ENCODE measurements at regions not wholly inside any gene's neighbourhood (a gene's known extent, or its start where the extent isn't known, plus 50 kb on each side); places are given as distances from the start of the nearest gene placed in this dataset.

- no peak for DNase-seq
These were observed 504.3 kb downstream of the ARHGEF28 start for GRCh38 chr5:74130155-74130897.

DNA sequence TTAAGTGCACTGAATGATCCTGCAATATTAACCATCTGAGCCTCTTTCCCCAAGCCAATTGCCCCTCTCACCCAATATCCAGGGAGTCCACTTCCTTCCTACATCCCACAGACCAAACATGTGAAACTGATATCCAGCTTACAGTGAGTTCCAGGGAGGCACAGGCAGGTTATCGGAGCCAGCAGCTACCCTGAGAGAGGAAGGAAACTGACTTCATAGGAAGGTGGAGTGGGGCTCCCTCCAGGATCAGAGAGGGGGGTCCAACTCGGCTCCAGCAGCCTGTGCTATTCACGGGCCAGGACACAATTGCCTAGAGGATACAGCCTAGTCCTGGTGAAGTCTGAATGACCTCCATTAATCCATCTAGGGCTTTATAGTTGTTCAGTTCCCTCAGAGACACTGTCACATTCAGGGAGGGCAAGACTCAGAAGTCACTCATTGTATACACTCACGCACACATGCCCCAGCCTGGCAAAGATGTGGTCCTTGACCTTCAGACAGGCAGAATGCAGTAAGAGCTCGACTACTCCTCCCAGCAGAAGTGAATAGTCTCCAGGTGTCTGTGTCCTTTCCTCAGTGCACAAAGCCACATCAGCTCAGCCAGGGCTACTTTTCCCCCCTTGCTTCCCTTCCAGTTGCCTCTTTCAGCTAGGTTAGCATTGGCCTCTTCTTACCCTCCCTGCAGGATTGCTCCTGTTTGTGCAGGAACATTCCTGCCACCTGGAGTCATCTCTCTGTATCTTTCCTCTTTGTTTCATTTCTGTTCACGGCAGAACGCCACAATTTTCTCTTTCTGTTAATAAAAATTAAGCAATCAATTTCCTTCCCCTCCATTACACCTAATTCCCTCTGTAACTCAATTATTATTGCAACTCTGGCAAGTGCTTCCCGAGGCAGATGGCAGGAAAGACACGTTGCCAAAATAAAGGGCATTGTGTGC lies 501.7 kb downstream of the ARHGEF28 start:
- DNase-seq: peak in 1 of 3 donors; percentile 47

DNA sequence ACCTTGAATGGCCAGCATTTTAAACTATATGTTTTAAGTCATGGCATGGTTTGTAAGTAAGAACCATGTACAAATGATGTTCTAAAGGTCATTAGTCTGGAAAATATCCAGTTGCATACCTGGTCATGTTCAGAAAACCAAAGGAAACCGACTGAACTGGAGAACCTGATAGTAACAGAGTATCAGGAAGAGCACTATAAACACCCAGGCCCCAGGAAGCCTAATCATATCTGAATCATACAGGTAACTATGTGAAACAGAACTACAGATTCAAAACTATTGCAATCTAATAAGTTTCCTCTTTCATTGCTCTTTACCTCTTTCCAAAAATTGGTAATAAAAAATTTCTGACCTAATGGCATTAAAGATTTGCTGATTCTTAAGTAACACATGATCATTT lies 500.3 kb downstream of the ARHGEF28 start:
- no peak for DNase-seq

- DNase-seq: no peak
These were observed 498.8 kb downstream of the ARHGEF28 start for GRCh38 chr5:74124826-74125225.

DNA sequence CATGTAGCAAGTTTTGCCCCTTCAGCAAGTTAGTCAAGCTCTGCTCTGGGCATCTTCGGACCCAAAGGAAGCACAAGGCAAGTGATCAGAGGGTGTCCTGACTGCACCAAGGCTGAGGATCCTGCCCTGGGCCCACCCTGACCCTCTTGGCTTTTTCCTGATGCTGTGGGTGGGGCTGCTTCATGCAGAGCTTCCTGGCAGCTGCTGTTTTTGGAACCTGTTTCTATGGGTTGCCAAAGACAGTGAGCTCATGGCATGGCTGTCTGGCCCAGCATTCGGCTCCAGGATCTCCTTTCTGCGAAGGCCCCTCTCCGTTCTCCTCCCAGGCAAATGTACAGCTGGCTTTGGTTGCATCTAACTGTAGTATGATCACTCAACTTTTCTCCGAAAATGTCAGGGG lies 497.9 kb downstream of the ARHGEF28 start:
- peak in 1 of 3 donors; percentile 74 for DNase-seq

DNA sequence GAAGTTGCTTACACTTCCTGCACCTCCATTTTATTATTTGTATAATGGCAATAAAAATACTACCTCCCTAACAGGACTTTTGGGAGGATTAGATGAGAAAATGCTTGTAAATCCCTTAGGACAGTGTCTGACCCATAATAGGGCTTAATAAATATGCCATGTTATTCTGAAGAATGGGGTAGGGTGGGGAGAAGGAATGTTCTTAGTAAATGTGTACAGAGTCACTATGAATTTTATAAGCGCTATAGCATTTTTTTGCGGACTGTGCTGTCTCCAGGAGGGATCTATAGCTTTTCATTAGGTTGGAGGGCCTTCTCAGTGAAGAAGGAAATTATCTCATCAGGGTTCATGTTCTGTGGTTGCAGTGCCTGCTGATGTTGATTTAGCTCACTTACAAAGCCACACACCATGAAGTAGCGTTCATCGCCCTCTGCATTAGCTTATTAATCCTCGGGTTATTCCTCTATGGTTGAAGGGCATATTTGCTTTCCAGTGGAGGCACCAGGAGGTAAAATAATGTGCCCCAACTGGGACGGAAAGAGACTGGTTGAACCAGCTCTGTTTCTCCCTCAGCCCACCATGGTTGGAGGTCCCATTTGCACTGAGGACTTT lies 497.1 kb downstream of the ARHGEF28 start:
- DNase-seq: no peak

- no peak for DNase-seq
These were observed 496.2 kb downstream of the ARHGEF28 start for GRCh38 chr5:74122175-74122574.

DNA sequence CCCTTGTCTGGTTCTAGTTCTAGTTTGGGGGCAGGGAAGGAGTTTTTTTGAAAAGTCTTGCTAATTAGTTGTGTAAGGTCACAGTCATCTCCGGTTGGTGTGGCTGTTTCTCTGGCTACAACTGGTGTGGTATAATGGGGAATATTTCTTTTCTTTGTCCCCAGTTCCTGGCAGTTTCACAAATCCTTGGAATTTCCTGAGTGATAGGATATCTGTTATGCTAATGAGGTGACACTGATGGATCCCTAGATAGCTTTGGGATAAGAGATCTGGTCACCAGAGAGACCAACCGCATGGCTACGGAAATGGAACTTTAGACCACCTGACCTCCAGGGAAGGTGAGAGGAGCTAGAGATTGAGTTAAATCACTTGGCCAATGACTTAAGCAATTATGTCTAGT lies 494.6 kb downstream of the ARHGEF28 start:
- no peak for DNase-seq

- DNase-seq: no peak
These were observed 492.1 kb downstream of the ARHGEF28 start for GRCh38 chr5:74118071-74118470.

- DNase-seq: no peak
These were observed 491.0 kb downstream of the ARHGEF28 start for GRCh38 chr5:74116984-74117383.

- DNase-seq: no peak
These were observed 490.3 kb downstream of the ARHGEF28 start for GRCh38 chr5:74116266-74116665.

DNA sequence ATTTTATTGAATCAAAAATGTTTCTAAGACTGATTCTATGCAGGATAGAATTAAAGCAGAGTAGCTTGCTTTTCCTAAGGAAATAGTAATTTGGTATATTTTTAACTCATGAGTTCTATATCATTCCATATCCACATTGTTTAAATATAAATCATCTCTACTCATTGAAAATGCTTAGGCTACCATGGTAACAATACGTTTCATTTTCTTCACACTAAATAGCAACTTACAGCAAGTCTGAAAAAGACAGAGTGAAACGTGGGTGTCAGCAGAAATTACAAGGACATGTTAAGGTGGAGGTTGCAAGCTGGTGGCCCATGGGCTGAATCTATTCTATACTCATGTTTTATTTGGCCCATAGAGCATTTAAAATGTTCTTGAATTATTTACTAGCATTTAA lies 487.9 kb downstream of the ARHGEF28 start:
- DNase-seq: no peak

DNA sequence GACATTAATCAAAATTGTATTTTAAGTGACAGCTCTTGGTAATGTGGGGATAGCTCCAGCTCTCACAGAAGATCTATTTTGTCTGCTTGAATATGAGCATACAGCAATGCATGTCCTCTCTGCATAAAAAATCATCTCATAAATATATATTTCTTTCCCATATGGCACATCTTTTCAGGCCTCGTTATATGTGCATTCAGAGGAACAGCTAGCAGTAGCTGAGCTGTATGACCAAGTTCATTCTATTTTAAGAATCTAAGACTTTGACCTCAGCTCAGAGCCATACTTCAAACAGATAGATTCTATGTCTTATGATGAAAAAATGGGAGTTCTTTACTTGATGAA lies 487.2 kb downstream of the ARHGEF28 start:
- no peak for DNase-seq

DNA sequence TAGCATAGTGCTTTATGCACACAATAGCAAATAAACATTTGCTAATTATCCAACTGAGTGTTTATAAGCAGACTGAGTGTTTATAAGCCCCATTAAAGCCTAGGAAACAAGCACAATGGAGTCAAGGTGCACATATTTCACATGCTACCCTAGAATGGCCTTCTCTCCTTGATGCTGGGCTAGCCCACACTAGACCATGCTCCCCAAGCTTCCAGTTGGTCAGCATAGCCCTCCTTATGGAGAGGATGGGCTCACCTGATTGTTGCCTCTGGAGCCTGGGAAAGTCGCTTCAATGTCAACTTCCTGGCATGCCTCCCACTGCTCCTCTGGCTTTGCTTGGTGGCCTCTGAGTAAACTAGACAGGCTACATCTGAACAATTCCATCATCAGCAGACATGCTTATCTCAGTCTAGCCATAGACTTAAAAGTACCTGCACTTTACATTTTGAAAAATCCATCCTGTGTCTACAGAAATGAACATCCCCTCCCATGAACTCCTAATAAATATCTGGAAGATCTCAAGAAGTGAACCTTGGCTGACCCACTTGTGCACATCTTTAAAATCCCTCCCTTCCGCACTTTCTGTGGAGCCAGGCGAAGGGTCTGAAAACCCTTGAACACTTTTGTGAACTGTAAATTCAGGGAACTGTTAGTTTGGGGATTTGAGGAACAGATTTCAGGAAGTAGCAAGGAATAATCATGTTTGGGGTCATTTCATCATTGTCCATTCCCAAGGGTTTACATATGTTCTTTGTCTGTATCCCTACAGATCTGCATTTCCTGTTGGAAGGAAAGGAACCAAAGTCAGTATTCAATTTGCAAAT lies 486.6 kb downstream of the ARHGEF28 start:
- peak in 2 of 3 donors; percentile 75 to 86 for DNase-seq

DNA sequence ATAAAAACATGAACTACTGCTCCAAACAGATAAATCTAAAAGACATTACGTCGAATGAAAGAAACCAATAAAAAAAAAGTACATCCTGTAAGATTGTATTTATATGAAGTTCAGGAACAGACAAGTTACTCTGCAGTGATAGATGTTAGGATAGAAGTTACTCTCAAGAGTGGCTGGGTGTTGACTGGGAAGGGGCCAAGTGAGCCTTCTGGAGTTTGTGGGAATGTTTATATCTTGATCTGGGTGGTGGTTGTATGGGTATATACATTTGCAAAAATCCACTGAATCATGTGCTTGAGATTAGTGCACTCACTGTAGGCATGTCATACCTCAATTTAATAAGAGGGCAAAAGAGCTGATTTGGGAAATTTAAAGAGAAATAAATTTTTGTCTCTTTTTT lies 485.8 kb downstream of the ARHGEF28 start:
- DNase-seq: no peak

GRCh38 chr5:74109344-74109743 lies 483.3 kb downstream of the ARHGEF28 start:
- DNase-seq: no peak

DNA sequence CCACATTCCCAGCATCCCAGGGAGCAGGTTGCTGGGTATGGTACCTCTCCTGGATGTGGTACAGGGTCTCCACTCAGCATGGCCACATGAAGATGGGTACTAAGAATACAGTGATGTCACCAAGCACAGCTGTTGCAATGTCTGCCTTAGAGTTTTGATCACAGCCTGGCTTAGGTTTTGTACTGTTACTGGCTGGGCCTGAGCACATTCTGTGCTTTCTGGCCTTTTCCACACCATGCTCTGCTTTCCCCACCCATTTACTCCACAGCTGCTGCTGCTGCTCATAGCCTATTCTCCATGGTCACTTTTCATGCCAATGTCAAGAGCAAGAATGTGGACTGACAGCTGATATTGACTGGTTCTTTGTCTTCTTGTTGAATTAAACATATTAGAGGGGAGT lies 481.9 kb downstream of the ARHGEF28 start:
- DNase-seq: peak; percentile 60 to 83 (median 60)

DNA sequence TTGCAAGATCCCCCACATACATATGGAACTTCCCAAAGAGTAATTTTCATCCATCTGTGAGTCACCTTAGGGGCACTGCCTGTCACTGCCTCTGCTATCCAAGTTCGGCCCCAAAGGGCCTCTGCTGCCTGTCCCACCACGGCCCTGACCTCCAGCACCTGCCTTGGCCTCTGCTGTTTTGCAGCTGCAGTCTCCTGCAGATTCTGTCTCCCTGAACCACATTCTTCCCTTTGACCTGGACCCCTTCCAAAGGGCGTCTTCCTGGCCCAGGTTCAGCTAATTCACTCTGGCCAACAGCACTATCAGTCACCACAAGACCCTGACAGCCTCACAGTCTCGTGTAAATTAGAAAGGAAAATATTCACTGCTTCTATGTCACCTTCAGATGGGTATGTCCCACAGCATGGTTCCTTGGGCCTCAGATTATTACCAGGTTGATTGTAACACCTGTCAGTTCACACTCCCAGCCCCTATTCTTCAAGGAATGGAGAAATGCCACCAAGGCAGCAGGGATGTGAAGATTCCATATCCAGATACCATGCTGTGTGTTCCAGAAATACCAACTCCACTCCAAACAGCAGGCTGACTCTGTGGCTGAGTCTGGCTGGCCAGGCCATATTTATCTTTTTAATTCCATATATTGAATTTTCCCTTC lies 479.3 kb downstream of the ARHGEF28 start:
- DNase-seq: peak in 1 of 3 donors; percentile 62

DNA sequence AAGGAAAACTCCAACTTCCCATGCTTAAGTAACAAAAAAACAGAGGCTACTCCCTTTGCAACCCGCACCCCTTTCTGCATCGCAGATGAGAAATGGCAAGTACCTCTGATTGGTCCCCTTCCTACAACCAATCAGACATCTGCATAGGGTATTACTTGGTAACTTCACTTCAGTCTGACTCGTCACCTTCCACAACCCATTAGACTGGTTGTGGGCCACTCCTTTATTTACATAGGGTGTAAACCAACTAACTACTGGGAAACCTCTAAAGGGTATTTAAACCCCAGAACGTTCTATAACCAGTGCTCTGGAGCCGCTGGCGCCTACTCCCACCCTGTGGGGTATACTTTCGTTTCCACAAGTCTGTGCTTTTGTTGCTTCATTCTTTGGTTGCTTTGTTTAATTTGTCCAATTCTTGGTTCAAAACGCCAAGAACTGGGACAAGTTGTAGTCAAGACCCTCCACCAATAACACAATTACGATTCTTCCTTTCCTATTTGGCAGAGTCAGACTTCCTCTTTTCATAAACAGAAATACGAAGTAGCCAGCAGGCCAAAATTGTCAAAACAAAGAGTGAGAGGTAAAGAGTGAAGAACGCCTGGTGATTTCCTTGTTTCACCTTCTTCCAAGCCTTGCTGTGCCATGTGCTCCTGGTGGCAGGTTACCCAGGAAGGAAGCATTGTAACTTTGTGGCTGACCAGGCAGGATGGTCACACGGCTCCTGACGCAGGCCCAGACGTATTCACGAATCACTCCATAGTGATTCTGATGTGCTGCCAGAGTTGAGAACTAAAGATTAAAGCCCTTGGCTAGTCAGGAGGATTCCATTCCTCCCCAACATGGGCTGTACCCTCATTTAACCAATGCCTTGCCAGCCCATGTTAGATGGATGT lies 477.4 kb downstream of the ARHGEF28 start:
- DNase-seq: no peak

GRCh38 chr5:74100268-74100665 lies 474.3 kb downstream of the ARHGEF28 start:
- DNase-seq: no peak
